Astrocyte of the cerebellum (primary cell): ENCODE measurements at regions not wholly inside any gene's neighbourhood (a gene's known extent, or its start where the extent isn't known, plus 50 kb on each side); places are given as distances from the start of the nearest gene placed in this dataset.

Experiments used
- DNase-seq: peaks from one replicate; pipeline ENCODE4 v3.0.0-alpha.2; 2011; ENCODE audit warnings: low read depth
- H3K4me3 ChIP-seq: 2 replicates; pipeline ENCODE4 v1.5.1; 2011; ENCODE audit warnings: mild to moderate bottlenecking, low read depth, low read length, moderate library complexity
- CTCF ChIP-seq: IDR thresholded peaks from 2 replicates; pipeline ENCODE4 v1.5.1; 2012; ENCODE audit warnings: low read length, low read depth, moderate library complexity, mild to moderate bottlenecking; ENCODE audit errors: missing control alignments
- in situ Hi-C: cut with HindIII; loops from 2 replicates; pipeline ENCODE4 v1.10.0; 2017; ENCODE audit warnings: low sequenced_read_pairs

- no peak for TF ChIP-seq CTCF
- in situ Hi-C loops: no loop called here
- no peak overlapping the region for H3K4me3 ChIP-seq
- DNase-seq: no peak
These were observed 772.0 kb downstream of the TNS3 start for GRCh38 chr7:46809886-46810285.

- in situ Hi-C loops: no loop called here
- no peak overlapping the region for H3K4me3 ChIP-seq
- DNase-seq: no peak
- TF ChIP-seq CTCF: no peak
These were observed 775.1 kb downstream of the TNS3 start for GRCh38 chr7:46806856-46807255.

- no peak for TF ChIP-seq CTCF
- DNase-seq: no peak
- in situ Hi-C loops: no loop called here
- H3K4me3 ChIP-seq: no peak overlapping the region
These were observed 779.4 kb downstream of the TNS3 start for GRCh38 chr7:46802479-46802878.

- no peak for TF ChIP-seq CTCF
- no peak for DNase-seq
- in situ Hi-C loops: no loop called here
- H3K4me3 ChIP-seq: no peak overlapping the region
These were observed 790.7 kb downstream of the TNS3 start for GRCh38 chr7:46791188-46791587.

GRCh38 chr7:46786995-46787394, 794.9 kb downstream of the TNS3 start:
- no peak for TF ChIP-seq CTCF
- in situ Hi-C loops: no loop called here
- DNase-seq: no peak
- no peak overlapping the region for H3K4me3 ChIP-seq

- DNase-seq: peak; percentile 62
- in situ Hi-C loops: no loop called here
- no peak overlapping the region for H3K4me3 ChIP-seq
- TF ChIP-seq CTCF: no peak
These were observed 795.5 kb downstream of the TNS3 start for GRCh38 chr7:46786221-46786954.
